Astrocyte of the spinal cord (primary cell): ENCODE measurements at regions not wholly inside any gene's neighbourhood (a gene's known extent, or its start where the extent isn't known, plus 50 kb on each side); places are given as distances from the start of the nearest gene placed in this dataset.

Experiments used
- DNase-seq: peaks from one replicate; pipeline ENCODE4 v3.0.0; 2011; ENCODE audit warnings: low read depth, low spot score
- H3K4me3 ChIP-seq: 2 replicates; pipeline ENCODE4 v1.5.1; 2011; ENCODE audit warnings: low read depth, mild to moderate bottlenecking, low read length, moderate library complexity
- CTCF ChIP-seq: IDR thresholded peaks from 2 replicates; pipeline ENCODE4 v1.5.1; 2012; ENCODE audit warnings: low read depth, mild to moderate bottlenecking, low read length, inconsistent platforms
- in situ Hi-C: cut with HindIII; loops from 2 replicates; pipeline ENCODE4 v1.10.0; 2017; ENCODE audit warnings: low sequenced_read_pairs

- no peak overlapping the region for H3K4me3 ChIP-seq
- no peak for TF ChIP-seq CTCF
- in situ Hi-C loops, result no loop called here
- DNase-seq, result no peak
These were observed 229.2 kb downstream of the SLC4A3 start for GRCh38 chr2:219856602-219857001.

- no peak for DNase-seq
- in situ Hi-C loops, result no loop called here
- no peak overlapping the region for H3K4me3 ChIP-seq
- no peak for TF ChIP-seq CTCF
These were observed 230.3 kb downstream of the SLC4A3 start for GRCh38 chr2:219857751-219858150.

GRCh38 chr2:219861307-219861706, 233.9 kb downstream of the SLC4A3 start:
- no peak for DNase-seq
- TF ChIP-seq CTCF, result no peak
- H3K4me3 ChIP-seq, result no peak overlapping the region
- in situ Hi-C loops, result no loop called here

GRCh38 chr2:219864154-219864553, 236.7 kb downstream of the SLC4A3 start:
- no peak for DNase-seq
- in situ Hi-C loops, result no loop called here
- no peak overlapping the region for H3K4me3 ChIP-seq
- TF ChIP-seq CTCF, result no peak

- DNase-seq, result no peak
- no peak for TF ChIP-seq CTCF
- H3K4me3 ChIP-seq, result no peak overlapping the region
- in situ Hi-C loops, result no loop called here
These were observed 241.2 kb downstream of the SLC4A3 start for GRCh38 chr2:219868635-219869034.

GRCh38 chr2:219870041-219870440, 242.6 kb downstream of the SLC4A3 start:
- TF ChIP-seq CTCF, result no peak
- DNase-seq, result no peak
- no peak overlapping the region for H3K4me3 ChIP-seq
- in situ Hi-C loops, result no loop called here

- H3K4me3 ChIP-seq, result no peak overlapping the region
- in situ Hi-C loops, result no loop called here
- TF ChIP-seq CTCF, result no peak
- DNase-seq, result no peak
These were observed 243.9 kb downstream of the SLC4A3 start for GRCh38 chr2:219871351-219871750.
